GM12891 (cell line): ENCODE measurements at regions not wholly inside any gene's neighbourhood (a gene's known extent, or its start where the extent isn't known, plus 50 kb on each side); places are given as distances from the start of the nearest gene placed in this dataset.

Experiments used
- POLR2A ChIP-seq: IDR thresholded peaks from 2 replicates; pipeline ENCODE4 v1.6.1; 2011; ENCODE audit warnings: low read depth, low read length, control low read depth
- POLR2AphosphoS5 ChIP-seq: IDR thresholded peaks from 2 replicates; pipeline ENCODE4 v1.6.1; 2011; ENCODE audit warnings: low read depth, low read length, control low read depth
- POU2F2 ChIP-seq: IDR thresholded peaks from 2 replicates; pipeline ENCODE4 v1.6.1; 2011; ENCODE audit warnings: low read depth, mild to moderate bottlenecking, control low read depth, low read length, moderate library complexity
- TAF1 ChIP-seq: IDR thresholded peaks from 2 replicates; pipeline ENCODE4 v1.6.1; 2011; ENCODE audit warnings: low read depth, low read length, control low read depth

DNA sequence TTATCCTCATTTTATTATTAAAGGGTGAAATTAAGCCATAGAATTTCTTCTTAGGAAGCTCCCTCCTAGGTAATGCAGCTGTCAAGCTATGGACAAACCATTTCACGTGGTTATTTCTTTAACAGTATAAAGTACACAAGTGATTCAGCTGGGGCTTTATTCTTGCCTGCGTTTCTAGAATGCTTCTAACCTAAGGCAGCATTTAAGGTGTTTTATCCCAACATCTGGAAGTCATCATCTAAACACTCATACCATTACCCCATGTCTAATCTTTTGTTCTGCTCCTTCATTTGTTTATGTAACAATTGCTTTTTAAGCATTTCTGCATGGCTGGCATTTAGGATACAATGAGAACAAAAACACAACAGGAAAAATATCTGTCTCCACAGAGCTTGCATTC is 829.2 kb upstream of the ADAMTS5 start:
- no peak for TF ChIP-seq POLR2AphosphoS5
- TF ChIP-seq POLR2A: no peak
- no peak for TF ChIP-seq TAF1
- no peak for TF ChIP-seq POU2F2
